ENCODE measurements at regions not wholly inside any gene's neighbourhood (a gene's known extent, or its start where the extent isn't known, plus 50 kb on each side); places are given as distances from the start of the nearest gene placed in this dataset.

DNA sequence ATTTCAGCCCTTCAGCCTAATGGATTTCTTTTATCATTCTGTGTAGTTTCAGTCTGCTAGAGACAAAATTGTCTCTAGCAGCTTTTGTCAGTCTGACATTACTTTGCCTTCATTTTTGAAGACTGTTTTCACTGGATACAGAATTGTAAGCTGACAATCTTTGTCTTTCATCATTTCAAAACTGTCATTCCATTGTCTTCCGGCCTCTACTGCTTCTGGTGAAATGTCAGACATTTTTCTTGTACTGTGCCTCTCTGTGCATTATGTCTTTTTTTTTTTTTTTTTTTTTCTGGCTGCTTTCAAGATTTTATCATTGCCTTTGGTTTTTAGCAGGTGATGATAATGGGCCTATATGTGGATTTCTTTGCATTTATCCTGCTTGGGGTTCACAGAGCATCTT is 51.3 kb upstream of the ZNF169 start:
- Histone ChIP-seq H3K4me3 (no peak overlapping the region), H3K4me1 (no peaks in the 10 kb centered on the region), H3K9me3 (no peaks in the 10 kb centered on the region), H3K36me3 (no peaks in the 10 kb centered on the region), H3K27ac (no peak overlapping the region), H3K27me3 (no peaks in the 10 kb centered on the region)
- intact Hi-C loops (cut with DNase I; ENCODE audit: low total_unique reads): no loop called here
- TF ChIP-seq, protein P1, sequence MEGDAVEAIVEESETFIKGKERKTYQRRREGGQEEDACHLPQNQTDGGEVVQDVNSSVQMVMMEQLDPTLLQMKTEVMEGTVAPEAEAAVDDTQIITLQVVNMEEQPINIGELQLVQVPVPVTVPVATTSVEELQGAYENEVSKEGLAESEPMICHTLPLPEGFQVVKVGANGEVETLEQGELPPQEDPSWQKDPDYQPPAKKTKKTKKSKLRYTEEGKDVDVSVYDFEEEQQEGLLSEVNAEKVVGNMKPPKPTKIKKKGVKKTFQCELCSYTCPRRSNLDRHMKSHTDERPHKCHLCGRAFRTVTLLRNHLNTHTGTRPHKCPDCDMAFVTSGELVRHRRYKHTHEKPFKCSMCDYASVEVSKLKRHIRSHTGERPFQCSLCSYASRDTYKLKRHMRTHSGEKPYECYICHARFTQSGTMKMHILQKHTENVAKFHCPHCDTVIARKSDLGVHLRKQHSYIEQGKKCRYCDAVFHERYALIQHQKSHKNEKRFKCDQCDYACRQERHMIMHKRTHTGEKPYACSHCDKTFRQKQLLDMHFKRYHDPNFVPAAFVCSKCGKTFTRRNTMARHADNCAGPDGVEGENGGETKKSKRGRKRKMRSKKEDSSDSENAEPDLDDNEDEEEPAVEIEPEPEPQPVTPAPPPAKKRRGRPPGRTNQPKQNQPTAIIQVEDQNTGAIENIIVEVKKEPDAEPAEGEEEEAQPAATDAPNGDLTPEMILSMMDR (IDR thresholded peaks at IDR 0.05): no peak
- TF ChIP-seq POLR2AphosphoS5 (IDR thresholded peaks at IDR 0.05) (no peak), POLR2A (IDR thresholded peaks at IDR 0.05) (no peak)
- DNase-seq (ENCODE audit: low spot score in 2 of 2): no peak

All from breast epithelium (tissue), 4 donors.